D721Med (cell line): ENCODE measurements at regions not wholly inside any gene's neighbourhood (a gene's known extent, or its start where the extent isn't known, plus 50 kb on each side); places are given as distances from the start of the nearest gene placed in this dataset.

ENCODE experiments used
- DNase-seq: peaks from one replicate; pipeline ENCODE4 v3.0.0; 2011; ENCODE audit warnings: low spot score; ENCODE audit not compliant: insufficient read length
- FAIRE-seq: peaks from 2 replicates; lab custom pipeline; 2011; peaks lifted over from hg19 to GRCh38; lab: Jason Lieb, UNC
- TF ChIP-seq, protein P1 (sequence below): IDR thresholded peaks from 2 replicates; pipeline ENCODE4 v1.5.1; 2012; ENCODE audit warnings: mild to moderate bottlenecking, control low read depth; ENCODE audit not compliant: insufficient read depth; ENCODE audit errors: missing control alignments

DNA sequence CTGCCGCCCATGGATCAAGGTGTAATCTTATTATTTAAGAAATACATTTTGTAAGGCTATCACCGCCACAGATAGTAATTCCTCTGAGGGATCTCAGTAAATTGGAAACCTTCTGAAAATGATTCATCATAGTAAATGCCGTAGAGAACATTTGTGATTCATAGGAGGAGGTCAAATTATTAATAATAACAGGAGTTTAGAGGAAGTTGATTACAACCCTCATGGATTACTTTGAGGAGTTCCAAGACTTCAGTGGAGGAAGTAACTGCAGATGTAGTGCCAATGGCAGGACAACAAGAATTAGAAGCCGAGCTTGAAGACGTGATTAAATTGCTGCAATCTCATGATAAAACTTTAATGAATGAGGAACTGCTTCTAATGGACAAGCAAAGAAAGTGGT, 280.1 kb downstream of the PTPRC start:
- TF ChIP-seq, protein P1, sequence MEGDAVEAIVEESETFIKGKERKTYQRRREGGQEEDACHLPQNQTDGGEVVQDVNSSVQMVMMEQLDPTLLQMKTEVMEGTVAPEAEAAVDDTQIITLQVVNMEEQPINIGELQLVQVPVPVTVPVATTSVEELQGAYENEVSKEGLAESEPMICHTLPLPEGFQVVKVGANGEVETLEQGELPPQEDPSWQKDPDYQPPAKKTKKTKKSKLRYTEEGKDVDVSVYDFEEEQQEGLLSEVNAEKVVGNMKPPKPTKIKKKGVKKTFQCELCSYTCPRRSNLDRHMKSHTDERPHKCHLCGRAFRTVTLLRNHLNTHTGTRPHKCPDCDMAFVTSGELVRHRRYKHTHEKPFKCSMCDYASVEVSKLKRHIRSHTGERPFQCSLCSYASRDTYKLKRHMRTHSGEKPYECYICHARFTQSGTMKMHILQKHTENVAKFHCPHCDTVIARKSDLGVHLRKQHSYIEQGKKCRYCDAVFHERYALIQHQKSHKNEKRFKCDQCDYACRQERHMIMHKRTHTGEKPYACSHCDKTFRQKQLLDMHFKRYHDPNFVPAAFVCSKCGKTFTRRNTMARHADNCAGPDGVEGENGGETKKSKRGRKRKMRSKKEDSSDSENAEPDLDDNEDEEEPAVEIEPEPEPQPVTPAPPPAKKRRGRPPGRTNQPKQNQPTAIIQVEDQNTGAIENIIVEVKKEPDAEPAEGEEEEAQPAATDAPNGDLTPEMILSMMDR = no peak
- DNase-seq (no peak), FAIRE-seq (no peak)

DNA sequence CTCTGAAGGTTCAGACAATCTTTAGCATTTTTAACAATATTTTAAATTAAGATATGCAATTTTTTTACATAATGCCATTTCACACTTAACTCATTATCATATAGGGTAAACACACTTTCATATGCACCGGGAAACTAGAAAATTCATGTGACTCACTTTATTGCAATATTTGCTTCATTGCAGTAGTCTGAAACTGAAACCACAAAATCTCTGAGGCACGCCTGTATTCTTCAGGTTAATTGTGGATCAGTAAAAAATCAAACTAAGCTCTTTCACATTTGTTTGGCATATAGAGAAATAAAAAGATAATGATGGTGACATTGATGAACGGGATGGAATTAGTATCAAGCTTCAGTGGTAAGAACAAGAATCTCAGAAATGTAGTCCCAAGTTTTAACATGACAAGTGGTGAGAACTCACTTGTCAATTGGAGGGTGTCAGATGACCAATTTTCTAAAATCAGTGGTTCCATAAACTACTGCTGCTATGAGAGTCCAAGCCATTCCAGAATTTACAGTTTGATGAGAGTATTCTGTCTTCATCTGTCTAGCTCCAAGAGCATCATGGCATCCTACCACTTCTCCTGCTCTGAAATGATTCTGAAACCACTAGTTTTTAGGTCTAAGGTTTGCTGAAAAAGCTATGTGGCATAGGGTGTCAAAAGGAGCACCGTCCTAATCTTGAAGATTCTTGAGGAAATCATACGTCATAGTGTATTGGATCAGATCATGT, 281.0 kb downstream of the PTPRC start:
- FAIRE-seq = peak; percentile 94
- TF ChIP-seq, protein P1 = no peak
- no peak for DNase-seq

DNA sequence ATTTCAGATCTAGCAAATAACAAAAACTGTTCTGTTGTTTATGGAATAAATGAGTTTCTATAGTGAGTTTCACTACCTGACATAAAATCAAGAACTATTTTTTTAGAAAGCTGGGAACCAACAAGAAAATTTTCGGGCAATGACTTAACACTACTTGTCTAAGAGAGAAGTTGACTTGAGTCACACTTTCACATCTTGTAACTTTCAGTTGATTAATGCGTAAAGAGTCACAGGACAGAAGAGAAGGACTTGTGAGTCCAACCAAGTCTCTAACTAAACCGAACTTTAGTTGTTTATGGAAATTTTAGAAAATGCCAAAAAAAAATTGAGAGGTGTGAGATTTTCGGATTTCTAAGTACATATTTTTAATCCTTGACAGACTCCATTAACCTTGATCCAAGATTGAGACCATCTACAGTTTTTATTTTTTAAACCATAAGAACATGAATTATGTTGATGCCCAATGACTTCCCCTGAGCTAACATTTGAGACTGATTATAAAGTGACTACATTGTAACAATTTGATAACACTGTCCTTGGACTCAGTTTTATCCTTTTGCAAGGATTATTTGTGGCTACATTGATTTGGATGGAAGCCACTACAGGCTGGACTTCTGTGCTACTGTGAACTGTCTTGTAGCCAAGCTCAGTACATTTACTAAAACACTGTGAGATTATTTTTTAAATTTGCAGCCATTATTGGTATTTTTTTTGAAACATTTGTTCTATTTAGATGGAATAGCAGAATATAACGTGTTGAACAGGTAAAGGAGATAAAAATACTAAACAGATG, 284.0 kb downstream of the PTPRC start:
- TF ChIP-seq, protein P1 = no peak
- DNase-seq = no peak
- peak; percentile 95 for FAIRE-seq

DNA sequence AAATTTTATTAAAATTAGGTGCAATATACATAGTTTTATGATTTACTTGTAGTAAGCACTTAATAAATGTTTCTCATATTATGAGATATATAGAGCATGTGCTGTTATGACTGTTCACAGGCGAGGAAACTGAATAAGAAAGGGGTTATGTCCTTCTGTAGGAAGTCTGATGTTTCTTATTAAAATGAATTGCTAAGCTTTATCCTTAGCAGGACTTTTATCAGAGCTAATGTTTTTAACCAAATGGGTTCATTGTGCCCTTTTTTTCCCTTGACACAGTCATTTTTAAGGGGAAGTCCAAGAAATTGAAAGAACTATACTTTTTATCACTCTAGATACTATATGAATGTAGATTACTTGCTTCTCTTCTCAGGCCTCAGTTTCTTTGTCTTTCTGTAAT, 285.2 kb downstream of the PTPRC start:
- TF ChIP-seq, protein P1 = no peak
- DNase-seq (no peak), FAIRE-seq (peak; percentile 94)

DNA sequence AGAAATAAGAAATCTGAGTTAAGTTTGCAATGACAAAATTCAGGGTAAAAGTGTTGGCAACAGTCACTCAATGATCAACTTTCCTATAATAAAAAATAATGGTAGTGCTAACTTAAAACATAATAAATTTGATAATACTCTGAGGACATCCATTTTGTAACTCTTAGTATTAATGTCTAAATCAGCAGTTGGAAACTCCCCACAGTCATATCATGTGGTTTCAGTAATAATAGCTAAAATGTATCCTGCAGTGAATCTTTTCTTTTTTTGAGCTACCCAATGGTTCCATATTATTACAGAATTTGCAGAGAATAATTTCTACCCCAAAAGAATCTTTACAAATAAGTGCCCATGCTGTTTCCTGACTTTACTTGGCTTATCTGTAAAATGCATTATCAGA, 286.7 kb downstream of the PTPRC start:
- TF ChIP-seq, protein P1 = no peak
- FAIRE-seq (no peak), DNase-seq (no peak)

DNA sequence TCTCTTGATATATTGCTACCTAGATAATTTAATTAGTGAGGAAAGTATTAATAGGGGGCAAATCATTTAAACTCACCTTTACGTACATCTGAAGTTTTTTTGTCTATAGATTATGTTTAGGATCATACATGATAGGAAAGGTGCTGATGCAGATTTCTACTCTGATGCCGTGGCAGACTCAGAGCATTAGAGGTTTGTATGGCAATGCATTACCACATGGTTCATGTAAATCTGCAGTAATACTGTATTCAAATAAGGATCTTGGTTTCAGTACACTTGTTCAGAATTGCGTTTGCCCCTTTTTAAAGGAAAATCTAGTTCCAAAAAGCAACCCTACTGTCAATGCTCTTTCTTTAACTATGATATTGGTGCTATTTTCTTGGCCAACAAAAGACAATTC, 288.3 kb downstream of the PTPRC start:
- DNase-seq = no peak
- peak; percentile 97 for FAIRE-seq

More for the DNA sequence above, 288.3 kb downstream of the PTPRC start:
- TF ChIP-seq, protein P1 = no peak
